IMR-90 (cell line): ENCODE measurements at regions not wholly inside any gene's neighbourhood (a gene's known extent, or its start where the extent isn't known, plus 50 kb on each side); places are given as distances from the start of the nearest gene placed in this dataset.

ENCODE experiments used
- ATAC-seq: fragments of 200-7000 bp; cut with Tn5 transposase; 2 replicates; pipeline ENCODE4 v1.9.1; 2020; ENCODE audit warnings: low read depth, mild to moderate bottlenecking, moderate library complexity
- BruUV-seq: library from RNA; stranded (reverse); fragments of 400-500 nt; replicated peaks from 2 replicates; lab custom pipeline; 2021; lab: Mats Ljungman, UMichigan
- CTCF ChIA-PET: fragments of 300-600 bp; formaldehyde crosslinking; extraction: SDS; loops from one replicate; lab custom pipeline; 2021; ENCODE audit warnings: antibody characterized with exemption; lab: Yijun Ruan, JAX
- POLR2A ChIA-PET: fragments of 300-600 bp; sonication (Branson Sonifier 250); formaldehyde crosslinking; loops from one replicate; lab custom pipeline; 2022; ENCODE audit warnings: antibody characterized with exemption; ENCODE audit not compliant: unreplicated experiment; lab: Charles Lee
- DNase-seq: peaks from one replicate; pipeline ENCODE4 v3.0.0; 2013
- H2AFZ ChIP-seq: replicated peaks from 2 replicates; pipeline ENCODE3; 2013; ENCODE audit warnings: low read length, mild to moderate bottlenecking; ENCODE audit not compliant: poor library complexity
- H2AK5ac ChIP-seq: 2 replicates; pipeline ENCODE4 v1.6.1; 2013; ENCODE audit warnings: low read depth, low read length, inconsistent platforms
- H2AK9ac ChIP-seq: replicated peaks from 2 replicates; pipeline ENCODE3; 2013; ENCODE audit warnings: mild to moderate bottlenecking, low read depth, low read length, moderate library complexity; ENCODE audit not compliant: poor library complexity
- H2BK120ac ChIP-seq: 2 replicates; pipeline ENCODE4 v1.6.1; 2013; ENCODE audit warnings: low read depth, low read length, inconsistent platforms
- H2BK15ac ChIP-seq: 3 replicates; pipeline ENCODE4 v1.6.1; 2013; ENCODE audit warnings: low read depth, low read length, inconsistent platforms
- H2BK20ac ChIP-seq: 2 replicates; pipeline ENCODE4 v1.6.1; 2013; ENCODE audit warnings: low read depth, mild to moderate bottlenecking, inconsistent platforms, low read length, moderate library complexity
- H2BK5ac ChIP-seq: 2 replicates; pipeline ENCODE4 v1.6.1; 2013; ENCODE audit warnings: mild to moderate bottlenecking, low read depth, low read length, inconsistent platforms; ENCODE audit not compliant: poor library complexity, severe bottlenecking
- H3K14ac ChIP-seq: replicated peaks from 2 replicates; pipeline ENCODE4 v1.6.1; 2013; ENCODE audit warnings: low read depth, low read length, inconsistent platforms
- H3K18ac ChIP-seq: 2 replicates; pipeline ENCODE4 v1.6.1; 2013; ENCODE audit warnings: low read depth, low read length, control low read depth
- H3K23ac ChIP-seq: 2 replicates; pipeline ENCODE4 v1.6.1; 2013; ENCODE audit warnings: low read depth, low read length, inconsistent platforms
- H3K27ac ChIP-seq: 2 replicates; pipeline ENCODE4 v1.5.1; 2013; ENCODE audit warnings: mild to moderate bottlenecking, control low read depth, low read length; ENCODE audit not compliant: insufficient read depth
- H3K27me3 ChIP-seq: 2 replicates; pipeline ENCODE4 v1.6.1; 2013; ENCODE audit warnings: low read length; ENCODE audit not compliant: control insufficient read depth, insufficient read depth
- H3K36me3 ChIP-seq: 2 replicates; pipeline ENCODE4 v1.6.1; 2013; ENCODE audit warnings: low read length, mixed read lengths; ENCODE audit not compliant: control insufficient read depth, insufficient read depth
- H3K4ac ChIP-seq: 2 replicates; pipeline ENCODE4 v1.6.1; 2013; ENCODE audit warnings: low read depth, low read length, inconsistent platforms
- H3K4me1 ChIP-seq: 2 replicates; pipeline ENCODE4 v1.6.1; 2013; ENCODE audit warnings: low read length, mixed read lengths; ENCODE audit not compliant: control insufficient read depth, insufficient read depth
- H3K4me2 ChIP-seq: 2 replicates; pipeline ENCODE4 v1.6.1; 2013; ENCODE audit warnings: low read depth, mild to moderate bottlenecking, control low read depth, low read length, moderate library complexity
- H3K4me3 ChIP-seq: 2 replicates; pipeline ENCODE4 v1.5.1; 2013; ENCODE audit warnings: low read depth, mild to moderate bottlenecking, control low read depth, low read length, moderate library complexity; ENCODE audit not compliant: insufficient read depth
- H3K56ac ChIP-seq: 2 replicates; pipeline ENCODE4 v1.6.1; 2013; ENCODE audit warnings: low read length, inconsistent platforms; ENCODE audit not compliant: insufficient read depth; ENCODE audit errors: extremely low read depth
- H3K79me1 ChIP-seq, 2 experiments: 2 replicates each; pipeline ENCODE4 v1.6.1; 2013; ENCODE audit warnings: low read length in 2 of 2, inconsistent platforms in 1 of 2, low read depth in 1 of 2
- H3K9ac ChIP-seq: 2 replicates; pipeline ENCODE4 v1.6.1; 2013; ENCODE audit warnings: low read depth, low read length, control low read depth
- H3K9me1 ChIP-seq: 2 replicates; pipeline ENCODE4 v1.6.1; 2013; ENCODE audit warnings: low read length, inconsistent platforms; ENCODE audit not compliant: insufficient read depth
- H3K9me3 ChIP-seq: 2 replicates; pipeline ENCODE4 v1.6.1; 2013; ENCODE audit warnings: low read length; ENCODE audit not compliant: control insufficient read depth, insufficient read depth
- H4K20me1 ChIP-seq: 2 replicates; pipeline ENCODE4 v1.6.1; 2013; ENCODE audit warnings: low read length, inconsistent platforms; ENCODE audit not compliant: insufficient read depth
- H4K5ac ChIP-seq: 2 replicates; pipeline ENCODE4 v1.6.1; 2013; ENCODE audit warnings: mild to moderate bottlenecking, low read depth, low read length, control low read depth
- H4K8ac ChIP-seq, 2 experiments: 2 replicates each; pipeline ENCODE4 v1.6.1; 2013; ENCODE audit warnings: low read depth in 2 of 2, low read length in 2 of 2, control low read depth in 1 of 2, inconsistent platforms in 1 of 2
- H4K91ac ChIP-seq: 2 replicates; pipeline ENCODE4 v1.6.1; 2013; ENCODE audit warnings: low read depth, low read length, inconsistent platforms; ENCODE audit not compliant: insufficient read depth
- CEBPB ChIP-seq: IDR thresholded peaks from 2 replicates; pipeline ENCODE4 v1.6.1; 2012; ENCODE audit warnings: low read depth, low read length, improper control_type of control experiment
- MAFK ChIP-seq: IDR thresholded peaks from 2 replicates; pipeline ENCODE4 v1.6.1; 2012; ENCODE audit warnings: low read depth, low read length, improper control_type of control experiment
- RFX5 ChIP-seq: IDR thresholded peaks from 2 replicates; pipeline ENCODE4 v1.8.0; 2012; ENCODE audit warnings: low read depth, mild to moderate bottlenecking, low read length, moderate library complexity
- WGBS, 2 experiments: methylation state at CpG; one replicate each; pipeline versions ENCODE4 v1.1.5 to v1.1.7; 2013; ENCODE audit warnings: missing lambda C conversion rate in 2 of 2; ENCODE audit not compliant: insufficient read length in 1 of 2; ENCODE audit errors: extremely low coverage in 2 of 2; 5-methylcytosine and 5-hydroxymethylcytosine counted together
- dilution Hi-C: fragments of 300-500 bp; cut with HindIII; formaldehyde crosslinking; loops from one replicate; pipeline ENCODE4 v1.14.3; 2018; ENCODE audit warnings: low sequenced_read_pairs; ENCODE audit not compliant: unreplicated experiment
- in situ Hi-C: fragments of 300-500 bp; cut with MboI; formaldehyde crosslinking; loops from 3 replicates; pipeline ENCODE4 v1.14.3; 2019; ENCODE audit warnings: low sequenced_read_pairs, inconsistent platforms, mixed read lengths
- intact Hi-C: fragments of 100-400 bp; cut with micrococcal nuclease; formaldehyde crosslinking; loops from 2 replicates; pipeline ENCODE4 v1.10.0; 2022

GRCh38 chr3:34544136-34544535 is 745.7 kb downstream of the PDCD6IP start:
- Histone ChIP-seq H3K23ac (no peak overlapping the region), H2AK9ac (no peak overlapping the region), H3K27ac (no peak overlapping the region), H3K36me3 (no peaks in the 10 kb centered on the region), H3K4me3 (no peak overlapping the region), H3K4me1 (no peaks in the 10 kb centered on the region), H3K79me1 (no peaks in the 10 kb centered on the region), H4K5ac (no peak overlapping the region), H2AFZ (no peak overlapping the region), H3K9me3 (peaks cover 2% of the 10 kb centered on the region), H2BK15ac (no peak overlapping the region), H3K9ac (no peak overlapping the region), H4K20me1 (no peaks in the 10 kb centered on the region), H3K27me3 (no peaks in the 10 kb centered on the region), H4K91ac (no peak overlapping the region), H2AK5ac (no peak overlapping the region), H3K9me1 (no peaks in the 10 kb centered on the region), H3K56ac (no peak overlapping the region), H2BK5ac (no peak overlapping the region), H3K4ac (no peak overlapping the region), H3K4me2 (no peak overlapping the region), H2BK120ac (no peak overlapping the region), H3K18ac (no peak overlapping the region), H3K14ac (no peak overlapping the region), H2BK20ac (no peak overlapping the region), H4K8ac (no peak overlapping the region)
- POLR2A ChIA-PET, result no interaction called here
- WGBS, 2 experiments, result no CpG with 5 or more reads among the region's 4 CpGs
- TF ChIP-seq RFX5 (no peak), MAFK (no peak), CEBPB (0 out of 2 replicates have a peak, but pooled peaks have one; percentile 11)
- intact Hi-C loops (no loop called here), dilution Hi-C loops (no loop called here), in situ Hi-C loops (no loop called here)
- CTCF ChIA-PET, result no interaction called here
- BruUV-seq, result no TSS peak
- DNase-seq, result no peak
- ATAC-seq, result no peak
